ENCODE measurements at regions not wholly inside any gene's neighbourhood (a gene's known extent, or its start where the extent isn't known, plus 50 kb on each side); places are given as distances from the start of the nearest gene placed in this dataset.
"Not testable (repeated sequence)": the region's sequence is repeated elsewhere in the genome, so short reads cannot be mapped to it uniquely, and the experiment has no call there.

DNA sequence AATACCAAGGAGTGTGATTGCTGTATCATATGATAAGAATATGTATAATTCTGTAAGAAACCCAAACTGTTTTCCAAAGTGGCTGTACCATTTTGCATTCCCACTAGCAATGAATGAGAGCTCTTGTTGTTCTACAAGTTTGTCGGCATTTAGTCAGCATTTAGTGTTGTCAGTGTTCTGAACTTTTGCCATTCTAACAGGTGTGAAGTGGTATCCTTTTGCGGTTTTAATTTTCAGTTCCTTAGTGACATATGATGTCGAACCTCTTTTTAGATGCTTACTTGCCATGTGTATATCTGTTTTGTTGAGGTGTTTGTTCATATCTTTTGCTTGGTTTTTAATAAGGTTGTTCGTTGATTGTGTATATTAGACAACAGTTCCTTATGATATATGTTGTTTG lies 296.3 kb upstream of the IZUMO3 start:
- DNase-seq (ENCODE audit: low read depth), result no peak

DNA sequence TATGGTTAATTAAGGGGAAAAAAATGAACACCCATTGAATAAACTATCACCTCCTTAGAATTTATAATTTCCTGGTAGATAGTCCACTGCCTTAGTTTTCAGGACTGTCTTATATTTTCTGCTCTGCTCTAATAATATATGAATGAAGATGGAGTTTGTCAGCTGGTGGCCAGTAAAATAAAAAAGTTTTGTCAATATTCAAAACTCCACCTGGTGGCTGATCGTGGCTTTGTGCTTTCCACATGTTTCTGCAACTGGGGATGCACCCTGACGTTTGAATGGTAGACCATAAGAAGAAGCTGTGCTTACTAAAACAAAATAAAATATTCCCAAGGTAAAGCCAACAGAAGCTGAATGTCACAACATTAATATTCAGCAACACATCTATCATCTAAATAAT lies 286.6 kb upstream of the IZUMO3 start:
- no peak for DNase-seq (ENCODE audit: low read depth)

DNA sequence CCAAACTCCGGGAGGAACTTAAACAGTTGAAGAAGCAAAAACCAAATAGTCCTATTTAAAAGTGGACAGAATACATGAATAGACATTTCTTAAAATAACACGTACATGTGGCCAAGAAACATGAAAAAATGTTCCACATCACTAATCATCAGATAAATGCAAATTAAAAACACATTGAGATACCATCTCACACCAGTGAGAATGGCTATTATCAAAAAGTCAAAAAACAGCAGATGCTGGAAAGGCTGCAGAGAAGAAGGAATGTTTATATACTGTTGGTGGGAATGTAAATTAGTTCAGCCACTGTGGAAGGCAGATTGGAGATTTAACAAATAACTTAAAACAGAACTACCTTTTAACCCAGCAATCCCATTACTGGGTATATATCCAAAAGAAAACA lies 283.0 kb upstream of the IZUMO3 start:
- DNase-seq (ENCODE audit: low read depth), result no peak

DNA sequence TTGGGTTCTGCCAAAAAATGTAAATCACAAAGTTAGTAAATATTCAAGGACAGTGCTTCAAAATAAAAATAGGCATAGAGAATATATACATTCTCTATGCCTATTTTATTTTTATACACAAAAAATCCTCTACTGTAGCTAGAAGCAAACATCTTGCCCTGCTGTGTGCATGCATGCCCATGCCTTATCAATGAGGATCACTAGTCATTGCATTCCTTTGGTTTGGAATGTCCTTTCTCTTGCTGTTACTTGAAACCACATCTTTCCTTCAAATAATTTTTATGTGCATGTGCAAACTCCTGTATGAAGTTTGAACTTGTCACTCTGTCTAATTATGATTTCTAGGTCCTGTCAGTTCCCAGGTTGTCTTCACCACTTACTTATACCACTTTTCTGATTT lies 278.9 kb upstream of the IZUMO3 start:
- DNase-seq (ENCODE audit: low read depth), result no peak

DNA sequence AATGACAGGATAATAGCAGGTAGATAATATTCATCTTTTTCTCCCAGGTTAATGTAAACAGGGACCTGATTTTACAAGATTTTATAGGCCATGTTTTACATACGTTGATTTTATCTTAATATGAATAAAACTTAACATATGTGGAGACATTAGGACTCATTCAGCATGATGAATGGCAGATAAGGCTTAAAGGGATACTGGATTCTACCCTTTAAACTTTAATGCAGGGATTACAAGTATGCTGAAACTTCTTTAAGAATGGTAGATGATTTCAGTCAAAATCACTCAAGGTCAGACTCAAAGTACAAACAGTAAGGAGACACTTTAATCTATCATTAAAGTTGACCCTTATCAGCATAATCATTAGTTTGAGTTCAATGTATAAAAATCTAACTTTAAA lies 274.5 kb upstream of the IZUMO3 start:
- no peak for DNase-seq (ENCODE audit: low read depth)

DNA sequence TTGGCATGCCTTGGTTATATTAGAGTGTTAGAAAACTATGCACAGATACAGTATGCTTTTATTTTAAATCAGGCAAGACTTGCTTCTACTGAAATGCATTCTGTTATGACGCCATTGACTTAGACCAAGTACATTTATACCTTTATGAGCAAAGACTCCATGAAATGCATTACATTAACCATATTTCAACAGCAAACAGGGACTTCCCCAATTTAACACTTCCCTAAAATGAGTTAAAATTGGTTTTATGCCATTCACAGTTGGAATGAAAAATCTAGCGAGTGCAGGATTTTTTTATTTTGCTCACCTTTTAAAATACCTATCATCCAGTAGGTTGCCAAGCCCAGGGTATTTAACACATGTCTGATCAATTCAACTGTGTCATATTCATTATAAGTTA lies 272.1 kb upstream of the IZUMO3 start:
- no peak for DNase-seq (ENCODE audit: low read depth)

DNA sequence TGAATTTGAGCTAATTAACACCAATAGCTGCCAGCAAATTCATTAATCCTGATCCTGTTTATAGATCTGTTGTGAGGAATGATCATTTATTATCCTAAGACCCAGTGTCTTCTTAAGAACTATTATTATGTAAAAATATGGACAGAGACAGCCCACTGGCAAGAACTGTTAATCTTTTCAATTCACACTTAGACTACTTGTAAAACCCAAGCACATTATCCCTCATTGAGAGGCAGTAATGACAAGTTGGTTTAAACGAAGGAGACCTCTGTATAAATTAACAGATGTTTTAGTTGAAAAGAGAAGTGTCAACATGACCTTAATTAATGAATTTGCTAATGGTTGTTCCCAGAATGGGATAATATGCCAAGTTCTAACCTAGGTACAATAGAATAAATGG lies 270.3 kb upstream of the IZUMO3 start:
- DNase-seq (ENCODE audit: low read depth), result no peak

DNA sequence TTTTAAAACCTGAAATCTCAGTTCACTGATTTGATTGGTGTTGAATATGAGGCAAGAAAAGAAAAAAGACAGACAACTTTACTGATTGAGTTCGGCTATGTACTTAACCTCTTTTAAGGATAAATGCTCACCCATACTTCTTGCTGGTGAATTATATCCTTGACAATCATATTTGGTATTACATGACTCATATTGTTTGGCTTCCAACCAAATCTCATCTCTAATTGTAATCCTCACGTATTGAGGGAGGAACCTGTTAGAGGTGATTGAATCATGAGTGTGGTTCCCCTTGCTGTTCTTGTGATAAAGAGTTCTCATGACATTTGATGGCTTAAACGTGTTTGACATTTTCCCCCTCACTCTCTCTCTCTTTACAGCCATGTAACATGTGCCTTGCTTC lies 255.6 kb upstream of the IZUMO3 start:
- DNase-seq (ENCODE audit: low read depth), result no peak

DNA sequence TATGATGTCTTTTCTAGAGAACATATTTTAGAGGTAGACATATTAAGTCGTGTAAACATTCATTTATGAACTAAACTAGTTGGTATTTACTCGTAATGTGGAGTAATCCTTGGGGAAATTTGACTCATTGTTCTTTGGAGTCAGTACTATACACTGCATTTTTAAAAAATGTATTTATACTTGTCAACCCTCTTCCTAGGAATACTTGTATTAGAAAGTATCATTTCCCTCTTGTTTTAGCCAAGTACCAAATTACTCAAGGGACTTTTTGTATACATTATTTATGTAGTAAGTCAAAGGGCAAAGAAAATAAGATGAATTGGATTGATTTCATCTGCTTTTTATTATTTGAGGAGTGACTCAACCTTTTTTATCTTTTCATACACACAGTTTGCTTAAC lies 248.1 kb upstream of the IZUMO3 start:
- no peak for DNase-seq (ENCODE audit: low read depth)

DNA sequence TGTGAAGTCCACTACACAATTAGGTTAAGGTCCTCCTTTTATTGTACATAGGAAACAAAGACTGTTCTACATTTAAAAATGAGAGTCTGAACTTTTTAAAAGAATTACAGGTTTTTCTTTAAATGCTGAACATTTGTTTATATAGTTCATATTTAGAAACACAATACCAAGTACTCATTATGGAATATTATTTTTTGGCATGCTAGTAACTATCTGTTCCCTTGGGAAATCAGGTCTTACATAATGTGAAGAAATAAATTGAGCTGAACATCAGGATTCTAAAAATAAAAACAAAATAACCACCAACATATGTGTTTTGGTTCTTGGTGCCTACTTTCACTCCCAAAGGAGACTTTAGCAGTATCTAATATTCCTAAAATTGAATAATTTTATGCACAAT lies 230.5 kb upstream of the IZUMO3 start:
- DNase-seq (ENCODE audit: low read depth), result no peak

DNA sequence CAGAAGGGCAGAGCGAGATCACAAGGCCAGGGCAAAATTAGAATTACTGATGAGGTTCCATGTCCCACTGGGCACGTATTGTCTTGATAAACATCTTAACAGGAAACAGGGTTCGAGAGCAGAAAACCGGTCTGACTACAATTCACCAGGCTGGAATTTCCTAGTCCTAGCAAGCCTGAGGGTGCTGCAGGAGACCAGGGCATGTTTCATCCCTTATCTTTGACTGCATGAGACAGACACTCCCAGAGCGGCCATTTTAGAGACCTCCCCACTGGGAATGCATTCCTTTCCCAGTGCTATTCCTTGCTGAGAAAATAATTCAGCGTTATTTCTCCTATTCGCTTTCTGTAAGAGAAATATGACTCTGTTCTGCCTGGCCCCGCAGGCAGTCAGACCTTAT lies 228.5 kb upstream of the IZUMO3 start:
- DNase-seq (ENCODE audit: low read depth), result not testable (repeated sequence)

DNA sequence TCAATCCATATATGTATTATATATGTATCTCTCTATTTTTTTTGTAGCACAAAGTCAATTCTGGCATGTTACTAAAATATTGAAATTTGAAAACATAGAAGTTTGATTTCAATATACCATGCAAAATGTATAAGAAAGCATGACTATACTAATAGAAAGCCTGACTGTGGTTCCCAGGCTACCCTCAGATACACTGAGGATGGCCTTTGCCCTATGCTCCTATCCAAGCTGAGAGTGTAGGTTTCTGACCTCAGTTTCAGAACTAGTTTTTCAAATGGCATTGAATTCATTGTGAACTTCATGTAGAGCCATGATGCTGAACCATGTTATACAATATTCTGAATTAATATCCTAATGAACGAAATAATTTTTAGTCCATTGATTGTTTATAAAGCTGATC lies 220.4 kb upstream of the IZUMO3 start:
- no peak for DNase-seq (ENCODE audit: low read depth)

DNA sequence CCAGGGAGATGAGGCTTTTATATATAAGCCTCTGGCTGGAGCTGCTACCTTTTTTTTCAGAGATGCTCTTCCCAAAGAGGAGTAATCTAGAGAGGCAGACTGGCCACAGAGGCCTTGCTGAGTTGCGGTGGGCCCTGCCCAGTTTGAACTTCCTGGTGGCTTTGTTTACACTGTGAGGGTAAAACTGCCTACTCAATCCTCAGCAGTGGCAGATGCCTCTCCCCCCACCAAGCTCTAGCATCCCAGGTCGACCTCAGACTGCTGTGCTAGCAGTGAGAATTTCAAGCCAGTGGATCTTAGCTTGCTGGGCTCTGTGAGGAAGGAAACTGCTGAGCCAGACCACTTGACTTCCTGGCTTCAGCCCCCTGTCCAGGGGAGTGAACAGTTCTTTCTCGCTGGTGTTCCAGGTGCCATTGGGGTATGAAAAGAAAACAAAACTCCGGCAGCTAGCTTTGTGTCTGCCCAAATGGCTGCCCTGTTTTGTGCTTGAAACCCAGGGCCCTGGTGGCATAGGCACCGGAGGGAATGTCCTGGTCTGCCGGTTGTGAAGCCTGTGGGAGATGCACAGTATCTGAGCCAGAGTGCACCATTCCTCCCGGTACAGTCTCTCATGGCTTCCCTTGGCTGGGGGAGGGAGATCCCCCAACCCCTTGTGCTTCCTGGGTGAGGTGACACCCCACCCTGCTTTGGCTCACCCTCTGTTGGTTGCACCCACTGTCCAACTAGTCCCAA lies 219.5 kb upstream of the IZUMO3 start:
- DNase-seq (ENCODE audit: low read depth), result no peak

DNA sequence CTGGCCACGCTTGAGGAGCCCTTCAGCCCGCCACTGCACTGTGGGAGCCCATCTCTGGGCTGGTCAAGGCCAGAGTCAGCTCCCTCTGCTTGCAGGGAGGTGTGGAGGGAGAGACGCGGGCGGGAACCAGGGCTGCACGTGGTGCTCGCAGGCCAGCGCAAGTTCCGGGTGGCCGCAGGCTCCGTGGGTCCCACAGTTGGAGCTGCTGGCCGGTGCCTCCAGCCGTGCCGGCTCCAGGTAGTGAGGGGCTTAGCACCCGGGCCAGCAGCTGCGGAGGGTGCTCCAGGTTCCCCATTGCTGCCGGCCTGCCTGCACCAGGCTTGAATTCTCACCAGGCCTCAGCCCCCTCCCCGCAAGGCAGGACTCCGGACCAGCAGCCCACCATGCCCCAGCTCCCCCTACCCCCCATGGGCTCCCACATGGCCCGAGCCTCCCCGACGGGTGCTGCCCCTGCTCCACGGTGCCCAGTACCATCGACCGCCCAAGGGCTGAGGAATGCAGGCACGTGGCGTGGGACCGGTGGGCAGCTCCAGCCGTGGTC lies 192.8 kb upstream of the IZUMO3 start:
- DNase-seq (ENCODE audit: low read depth), result no peak

DNA sequence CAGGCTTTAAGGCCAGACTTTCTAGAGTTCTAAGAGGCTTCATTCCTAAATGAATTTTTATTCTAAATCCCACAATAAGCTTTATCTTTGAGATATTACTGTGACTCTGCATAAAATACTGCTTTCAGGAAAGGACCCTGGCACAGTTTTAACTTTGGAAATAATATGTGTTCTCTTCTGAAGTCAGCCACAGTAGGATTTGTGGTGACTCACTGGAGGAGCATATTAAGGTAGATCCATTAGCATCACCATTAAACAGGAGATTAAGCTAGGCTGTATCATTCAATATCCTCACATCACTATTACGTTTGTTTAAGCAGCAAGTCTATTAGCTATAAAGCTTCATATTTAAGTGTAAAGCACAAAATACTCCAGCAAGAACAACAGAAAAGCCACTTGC lies 186.1 kb upstream of the IZUMO3 start:
- DNase-seq (ENCODE audit: low read depth), result no peak

DNA sequence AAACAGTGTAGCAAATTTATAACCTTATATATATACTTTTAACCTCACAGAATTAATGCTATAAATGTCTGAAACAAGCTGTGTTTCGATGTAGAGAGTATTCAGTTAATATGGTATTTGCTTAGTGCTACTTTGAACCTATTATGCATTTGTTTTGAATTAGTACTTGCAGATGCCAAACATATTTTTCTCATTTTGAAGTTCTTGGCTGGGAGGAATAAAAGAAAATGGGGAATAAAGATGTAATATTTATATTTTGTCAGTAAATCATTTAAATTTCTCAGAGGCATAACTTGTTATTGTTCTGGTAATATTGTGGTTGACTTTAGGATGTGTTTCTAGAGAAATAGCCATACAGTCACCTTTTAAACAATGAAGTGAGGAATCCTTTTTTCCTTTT lies 175.9 kb upstream of the IZUMO3 start:
- no peak for DNase-seq (ENCODE audit: low read depth)

DNA sequence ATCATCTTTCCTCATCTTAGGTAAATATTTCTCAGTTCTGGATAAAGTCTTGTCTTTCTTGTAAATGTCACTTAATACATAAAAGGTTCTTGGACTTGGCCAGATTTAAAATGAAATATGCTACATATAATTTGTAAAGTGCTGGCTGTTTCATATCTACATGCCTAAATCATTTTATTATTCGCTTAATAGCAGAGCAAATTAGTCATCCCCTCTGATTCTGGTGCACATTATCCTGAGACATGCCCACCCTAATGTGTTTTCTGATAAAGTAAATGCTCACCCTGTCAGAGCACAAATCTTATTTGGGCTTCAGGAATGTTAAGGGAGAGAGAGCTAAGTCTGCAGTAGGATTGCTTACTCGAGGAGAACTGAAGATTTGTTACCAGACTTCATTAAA lies 166.5 kb upstream of the IZUMO3 start:
- DNase-seq (ENCODE audit: low read depth), result no peak

DNA sequence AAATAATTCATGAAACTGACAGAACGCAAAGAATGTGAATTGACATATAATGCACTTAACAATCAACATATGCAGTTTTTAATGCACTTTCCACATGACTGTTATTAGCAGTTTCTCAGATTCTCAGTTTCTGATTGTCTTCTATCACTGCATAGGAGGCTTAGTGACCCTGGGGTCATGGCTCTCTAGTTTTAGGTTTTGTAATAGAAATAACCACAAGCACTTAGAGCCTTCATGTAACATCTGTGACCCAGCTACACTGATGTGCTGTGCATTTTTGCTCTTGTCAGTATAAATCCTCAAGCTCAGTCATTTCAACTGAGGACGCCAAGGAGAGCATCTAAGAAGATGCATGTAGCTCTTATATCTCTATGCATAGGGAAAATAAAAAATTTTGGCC lies 163.1 kb upstream of the IZUMO3 start:
- DNase-seq (ENCODE audit: low read depth), result no peak

DNA sequence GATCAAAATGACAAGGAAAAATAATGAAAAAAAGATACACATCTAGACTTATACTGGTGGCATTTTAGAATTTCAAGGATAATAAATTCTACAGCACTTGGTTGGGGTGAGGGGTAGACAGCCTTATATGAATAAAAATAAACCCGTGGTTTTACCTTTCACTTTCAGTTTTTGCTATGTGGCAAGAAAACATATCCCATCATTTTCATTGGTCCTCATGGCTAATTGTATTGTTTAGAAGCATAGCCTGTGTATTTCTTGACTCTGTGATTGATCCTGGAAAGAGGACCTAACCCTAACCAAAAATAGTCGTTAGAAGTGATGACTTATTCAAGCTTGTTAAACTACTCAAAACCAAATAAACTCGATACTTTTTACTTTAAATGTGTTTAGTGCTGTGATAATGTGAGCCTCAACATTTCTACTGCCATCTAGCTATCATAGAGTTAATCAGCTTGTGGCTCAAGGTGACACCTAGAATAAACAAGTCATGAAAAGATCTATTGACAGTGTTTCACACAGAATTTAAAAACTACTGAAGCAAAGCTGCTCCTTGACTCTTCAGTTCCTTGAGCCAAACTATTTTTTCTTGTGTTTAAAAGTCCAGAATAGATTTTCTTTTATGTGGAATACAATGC lies 153.3 kb upstream of the IZUMO3 start:
- DNase-seq (ENCODE audit: low read depth), result no peak

DNA sequence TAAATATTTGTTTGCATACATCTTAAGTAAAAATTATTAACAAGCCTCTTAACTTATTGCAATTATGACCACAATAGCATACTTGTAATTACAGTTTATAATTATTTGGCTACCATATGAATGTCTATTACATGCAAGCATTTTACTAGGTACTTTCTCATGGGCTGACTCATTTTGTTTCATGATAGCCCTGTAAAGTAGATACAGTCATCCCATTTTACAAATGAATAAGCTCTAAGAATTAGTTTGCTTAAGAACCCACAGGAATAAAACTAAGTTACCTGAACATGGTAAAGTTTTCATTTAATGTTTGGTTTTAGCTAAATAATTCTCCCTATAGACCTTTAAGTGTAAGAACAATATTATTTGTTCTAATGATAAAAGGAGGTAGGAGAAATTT lies 126.6 kb upstream of the IZUMO3 start:
- no peak for DNase-seq (ENCODE audit: low read depth)

DNA sequence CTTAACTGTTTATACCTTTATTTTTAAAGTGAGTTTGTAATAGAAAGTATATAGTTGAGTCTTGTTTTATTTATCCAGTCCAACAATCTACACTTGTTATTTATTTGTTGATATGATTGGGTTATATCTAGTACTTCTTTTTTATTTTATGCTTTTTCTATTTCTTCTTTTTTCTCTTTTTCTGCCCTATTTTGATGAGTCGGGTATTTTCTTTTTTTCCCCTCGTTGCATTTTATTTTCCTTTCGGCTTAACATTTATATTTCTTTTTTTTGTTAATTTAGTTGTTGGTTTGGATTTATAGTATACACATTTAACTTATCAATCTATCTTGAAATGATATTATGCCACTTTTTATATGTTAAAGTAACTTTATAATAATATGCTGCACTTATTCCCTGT lies 111.7 kb upstream of the IZUMO3 start:
- no peak for DNase-seq (ENCODE audit: low read depth)

DNA sequence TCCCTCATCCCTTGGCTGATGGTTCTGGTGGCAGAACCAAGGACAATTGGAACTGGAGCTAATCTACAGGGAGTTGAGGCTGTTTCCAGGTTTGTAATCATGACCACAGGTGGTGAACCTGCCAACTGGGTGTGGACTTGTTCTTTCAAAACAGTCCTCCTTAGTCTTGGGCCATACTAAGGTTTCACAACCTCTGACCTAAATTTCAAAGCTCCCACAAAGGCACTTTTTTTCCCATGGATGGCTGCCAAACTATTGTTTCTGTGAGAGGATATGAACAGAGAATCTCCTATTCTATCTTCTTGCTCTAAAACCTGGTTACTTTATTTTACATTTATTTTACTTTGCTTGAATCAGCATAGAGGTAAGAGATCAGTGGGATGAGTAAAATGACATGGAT lies 106.5 kb upstream of the IZUMO3 start:
- no peak for DNase-seq (ENCODE audit: low read depth)

DNA sequence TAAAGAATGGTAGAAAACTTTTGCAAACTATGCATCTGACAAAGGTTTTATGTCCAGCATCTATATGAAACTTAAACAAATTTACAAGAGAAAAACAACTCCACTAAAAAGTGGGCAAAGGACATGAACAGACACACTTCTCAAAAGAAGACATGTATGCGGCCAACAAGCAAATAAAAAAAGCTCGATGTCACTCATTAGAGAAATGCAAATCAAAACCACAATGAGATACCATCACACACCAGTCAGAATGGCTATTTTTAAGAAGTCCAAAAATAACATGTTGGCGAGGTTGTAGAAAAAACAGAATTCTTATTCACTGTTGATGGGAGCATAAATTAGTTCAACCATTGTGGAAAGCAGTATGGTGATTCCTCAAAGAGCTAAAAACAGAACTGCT lies 83.1 kb upstream of the IZUMO3 start:
- not testable (repeated sequence) for DNase-seq (ENCODE audit: low read depth)

DNA sequence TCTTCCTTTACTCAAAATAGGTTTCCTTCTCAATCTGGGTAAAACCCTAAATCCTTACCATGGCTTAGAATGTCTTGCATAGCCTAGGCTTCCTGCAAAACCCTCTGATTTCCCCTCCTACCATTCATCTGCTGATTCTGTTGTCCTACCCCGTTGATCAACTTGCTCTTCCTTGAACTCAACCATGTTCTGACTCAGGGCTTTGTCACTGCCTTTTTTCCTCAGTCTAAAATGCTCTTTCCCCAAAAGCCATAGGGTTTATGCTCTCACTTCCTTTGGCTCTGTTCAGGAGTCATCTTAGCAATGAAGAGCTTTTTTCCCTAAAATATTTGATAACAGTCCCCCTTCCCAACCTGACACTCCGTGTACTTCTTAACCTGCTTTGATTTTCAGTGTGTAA lies 79.4 kb upstream of the IZUMO3 start:
- no peak for DNase-seq (ENCODE audit: low read depth)

Measured in amniotic epithelial cell (primary cell).